Nephron (organoid): ENCODE measurements at regions not wholly inside any gene's neighbourhood (a gene's known extent, or its start where the extent isn't known, plus 50 kb on each side); places are given as distances from the start of the nearest gene placed in this dataset.
A peak's percentile ranks its signal among the peaks of the same experiment; 100 is the strongest.
"Not testable (repeated sequence)": the region's sequence is repeated elsewhere in the genome, so short reads cannot be mapped to it uniquely, and the experiment has no call there.

Experiments used
- H3K27ac Mint-ChIP-seq, 3 experiments: 2 replicates each; pipeline ENCODE4 v1.8.0; 2020; ENCODE audit warnings: mixed read lengths in 3 of 3, mild to moderate bottlenecking in 2 of 3, moderate library complexity in 1 of 3
- H3K27me3 Mint-ChIP-seq: 2 replicates; pipeline ENCODE4 v1.8.0; 2021; ENCODE audit warnings: low read depth, mild to moderate bottlenecking, moderate library complexity, mixed read lengths
- H3K36me3 Mint-ChIP-seq: 2 replicates; pipeline ENCODE4 v1.8.0; 2020; ENCODE audit warnings: low read depth, mixed read lengths
- H3K4me1 Mint-ChIP-seq: 2 replicates; pipeline ENCODE4 v1.8.0; 2020; ENCODE audit warnings: mixed read lengths
- H3K4me3 Mint-ChIP-seq, 3 experiments: 2 replicates each; pipeline ENCODE4 v1.8.0; 2020; ENCODE audit warnings: mild to moderate bottlenecking in 3 of 3, mixed read lengths in 3 of 3, moderate library complexity in 2 of 3
- H3K9me3 Mint-ChIP-seq: 2 replicates; pipeline ENCODE4 v1.8.0; 2020; ENCODE audit warnings: mixed read lengths
- TF ChIP-seq, protein P1 (sequence below), 3 experiments: fragments of 200-600 bp; sonication (generic); IDR thresholded peaks; one replicate each; pipeline ENCODE4 v1.5.0; 2021; ENCODE audit warnings: antibody characterized with exemption in 3 of 3; ENCODE audit not compliant: unreplicated experiment in 3 of 3

GRCh38 chr6:170091000-170091638, 199.8 kb downstream of the DLL1 start:
- Mint-ChIP-seq H3K27ac (no peak overlapping the region), H3K9me3 (no peaks in the 10 kb centered on the region), H3K27me3 (peaks cover 15% of the 10 kb centered on the region), H3K36me3 (no peaks in the 10 kb centered on the region), H3K4me3 (no peak overlapping the region), H3K4me1 (peaks cover 6% of the 10 kb centered on the region)
- TF ChIP-seq, protein P1, sequence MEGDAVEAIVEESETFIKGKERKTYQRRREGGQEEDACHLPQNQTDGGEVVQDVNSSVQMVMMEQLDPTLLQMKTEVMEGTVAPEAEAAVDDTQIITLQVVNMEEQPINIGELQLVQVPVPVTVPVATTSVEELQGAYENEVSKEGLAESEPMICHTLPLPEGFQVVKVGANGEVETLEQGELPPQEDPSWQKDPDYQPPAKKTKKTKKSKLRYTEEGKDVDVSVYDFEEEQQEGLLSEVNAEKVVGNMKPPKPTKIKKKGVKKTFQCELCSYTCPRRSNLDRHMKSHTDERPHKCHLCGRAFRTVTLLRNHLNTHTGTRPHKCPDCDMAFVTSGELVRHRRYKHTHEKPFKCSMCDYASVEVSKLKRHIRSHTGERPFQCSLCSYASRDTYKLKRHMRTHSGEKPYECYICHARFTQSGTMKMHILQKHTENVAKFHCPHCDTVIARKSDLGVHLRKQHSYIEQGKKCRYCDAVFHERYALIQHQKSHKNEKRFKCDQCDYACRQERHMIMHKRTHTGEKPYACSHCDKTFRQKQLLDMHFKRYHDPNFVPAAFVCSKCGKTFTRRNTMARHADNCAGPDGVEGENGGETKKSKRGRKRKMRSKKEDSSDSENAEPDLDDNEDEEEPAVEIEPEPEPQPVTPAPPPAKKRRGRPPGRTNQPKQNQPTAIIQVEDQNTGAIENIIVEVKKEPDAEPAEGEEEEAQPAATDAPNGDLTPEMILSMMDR (IDR thresholded peaks at IDR 0.05; ENCODE audit: unreplicated experiment in 3 of 3), result no peak

DNA sequence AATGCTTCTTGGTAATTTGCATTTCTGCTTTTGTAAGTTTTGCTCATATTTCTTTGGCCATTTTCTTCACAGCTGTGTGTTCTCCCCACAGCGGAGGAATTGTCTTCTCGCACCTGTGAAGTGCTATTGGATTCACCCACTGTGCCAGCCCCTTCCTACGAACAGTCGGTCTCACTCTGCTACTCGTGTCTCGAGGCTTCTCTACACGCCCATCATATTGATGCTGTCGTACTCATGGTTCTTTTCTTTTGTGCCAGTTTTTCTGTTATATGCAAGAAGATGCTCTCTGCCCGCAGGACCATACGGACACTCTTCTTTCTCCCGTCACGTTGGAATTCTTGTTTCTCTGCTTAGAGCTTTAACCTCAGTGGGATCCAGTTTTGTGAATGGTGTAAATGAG, 200.3 kb downstream of the DLL1 start:
- Mint-ChIP-seq H3K4me1 (peaks cover under 1% of the 10 kb centered on the region), H3K9me3 (no peaks in the 10 kb centered on the region), H3K4me3 (no peak overlapping the region), H3K36me3 (no peaks in the 10 kb centered on the region), H3K27ac (no peak overlapping the region), H3K27me3 (peaks cover 19% of the 10 kb centered on the region)
- TF ChIP-seq, protein P1 (IDR thresholded peaks at IDR 0.05; ENCODE audit: unreplicated experiment in 3 of 3), result no peak

GRCh38 chr6:170089963-170090362, 200.9 kb downstream of the DLL1 start:
- H3K4me3 Mint-ChIP-seq, result no peak overlapping the region
- H3K27ac Mint-ChIP-seq, result peak overlapping the region in 1 of 3 experiments; percentile 4
- H3K36me3 Mint-ChIP-seq, result no peaks in the 10 kb centered on the region
- no peaks in the 10 kb centered on the region for H3K4me1 Mint-ChIP-seq
- H3K9me3 Mint-ChIP-seq, result no peaks in the 10 kb centered on the region
- TF ChIP-seq, protein P1 (IDR thresholded peaks at IDR 0.05; ENCODE audit: unreplicated experiment in 3 of 3), result no peak
- H3K27me3 Mint-ChIP-seq, result peaks cover 19% of the 10 kb centered on the region

DNA sequence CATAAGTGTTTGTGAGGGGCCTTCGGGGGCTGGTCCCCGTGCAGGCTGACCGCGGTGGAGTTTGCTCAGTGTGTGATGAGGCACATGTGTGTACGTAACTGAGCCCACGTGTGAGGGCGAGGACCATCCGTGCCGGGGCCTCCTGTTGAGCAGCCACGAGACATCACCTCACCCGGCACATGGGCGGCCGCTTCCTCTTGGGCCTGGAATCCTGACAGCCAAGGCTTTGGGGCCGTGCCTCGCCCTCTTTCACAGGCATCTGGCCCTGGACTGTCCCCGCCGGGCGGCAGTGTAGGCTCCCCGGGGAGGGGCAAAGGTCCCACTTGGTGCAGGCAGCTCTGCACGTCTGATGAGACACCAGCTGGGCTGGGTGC, 202.3 kb downstream of the DLL1 start:
- Mint-ChIP-seq H3K9me3 (no peaks in the 10 kb centered on the region), H3K36me3 (no peaks in the 10 kb centered on the region), H3K4me3 (no peak overlapping the region), H3K27me3 (peaks cover 23% of the 10 kb centered on the region), H3K27ac (no peak overlapping the region), H3K4me1 (no peaks in the 10 kb centered on the region)
- TF ChIP-seq, protein P1 (IDR thresholded peaks at IDR 0.05; ENCODE audit: unreplicated experiment in 3 of 3), result no peak

GRCh38 chr6:170087941-170088581, 202.8 kb downstream of the DLL1 start:
- Mint-ChIP-seq H3K36me3 (no peaks in the 10 kb centered on the region), H3K27ac (no peak overlapping the region), H3K4me3 (no peak overlapping the region), H3K9me3 (no peaks in the 10 kb centered on the region), H3K27me3 (peaks cover 23% of the 10 kb centered on the region), H3K4me1 (peaks cover 4% of the 10 kb centered on the region)
- TF ChIP-seq, protein P1 (IDR thresholded peaks at IDR 0.05; ENCODE audit: unreplicated experiment in 3 of 3), result no peak

DNA sequence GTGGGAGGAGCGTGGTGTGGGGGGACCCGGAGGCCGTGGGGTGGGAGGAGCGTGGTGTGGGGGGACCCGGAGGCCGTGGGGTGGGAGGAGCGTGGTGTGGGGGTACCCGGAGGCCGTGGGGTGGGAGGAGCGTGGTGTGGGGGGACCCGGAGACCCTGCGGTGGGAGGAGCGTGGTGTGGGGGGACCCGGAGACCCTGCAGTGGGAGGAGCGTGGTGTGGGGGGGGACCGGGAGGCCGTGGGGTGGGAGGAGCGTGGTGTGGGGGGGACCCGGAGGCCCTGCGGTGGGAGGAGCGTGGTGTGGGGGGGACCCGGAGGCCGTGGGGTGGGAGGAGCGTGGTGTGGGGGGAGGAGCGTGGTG, 203.5 kb downstream of the DLL1 start:
- Mint-ChIP-seq H3K27me3 (peaks cover 23% of the 10 kb centered on the region), H3K4me1 (peaks cover 11% of the 10 kb centered on the region)
- not testable (repeated sequence) for H3K9me3 Mint-ChIP-seq, H3K27ac Mint-ChIP-seq, H3K4me3 Mint-ChIP-seq, H3K36me3 Mint-ChIP-seq
